HG03558 (cell line): ENCODE measurements at regions not wholly inside any gene's neighbourhood (a gene's known extent, or its start where the extent isn't known, plus 50 kb on each side); places are given as distances from the start of the nearest gene placed in this dataset.
A peak's percentile ranks its signal among the peaks of the same experiment; 100 is the strongest.
"Not testable (repeated sequence)": the region's sequence is repeated elsewhere in the genome, so short reads cannot be mapped to it uniquely, and the experiment has no call there.

ENCODE experiments used
- ATAC-seq: cut with Tn5 transposase; IDR thresholded peaks from one replicate; pipeline ENCODE4 v1.9.1; 2021; ENCODE audit warnings: moderate number of reproducible peaks; ENCODE audit not compliant: unreplicated experiment; ENCODE audit errors: extremely low read depth

GRCh38 chr9:106456581-106456980 lies 406.4 kb upstream of the ZNF462 start:
- ATAC-seq: no peak

GRCh38 chr9:106467113-106467864 lies 395.7 kb upstream of the ZNF462 start:
- ATAC-seq: no peak

- ATAC-seq: no peak
Measured at GRCh38 chr9:106467865-106468164, 395.2 kb upstream of the ZNF462 start.

DNA sequence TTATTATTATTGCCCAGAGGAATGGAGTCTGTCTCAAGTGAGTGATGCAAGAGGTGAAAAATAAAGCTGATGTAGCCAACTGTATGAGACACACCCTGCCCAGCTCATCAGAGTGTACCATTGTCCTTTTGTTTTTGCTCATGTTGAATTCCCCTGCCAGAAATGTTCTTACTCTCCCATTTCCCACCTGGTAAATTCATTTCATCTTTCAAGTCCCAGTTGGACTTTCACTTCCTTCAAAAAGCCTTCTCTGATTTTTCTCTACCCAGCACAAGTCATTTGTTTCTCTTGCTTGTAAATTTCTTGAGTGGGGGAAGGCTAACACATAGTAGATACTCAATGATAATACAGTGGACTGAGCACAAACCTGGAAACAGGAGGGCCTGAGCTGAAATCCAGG lies 394.5 kb upstream of the ZNF462 start:
- no peak for ATAC-seq

GRCh38 chr9:106478312-106478711 lies 384.7 kb upstream of the ZNF462 start:
- no peak for ATAC-seq

DNA sequence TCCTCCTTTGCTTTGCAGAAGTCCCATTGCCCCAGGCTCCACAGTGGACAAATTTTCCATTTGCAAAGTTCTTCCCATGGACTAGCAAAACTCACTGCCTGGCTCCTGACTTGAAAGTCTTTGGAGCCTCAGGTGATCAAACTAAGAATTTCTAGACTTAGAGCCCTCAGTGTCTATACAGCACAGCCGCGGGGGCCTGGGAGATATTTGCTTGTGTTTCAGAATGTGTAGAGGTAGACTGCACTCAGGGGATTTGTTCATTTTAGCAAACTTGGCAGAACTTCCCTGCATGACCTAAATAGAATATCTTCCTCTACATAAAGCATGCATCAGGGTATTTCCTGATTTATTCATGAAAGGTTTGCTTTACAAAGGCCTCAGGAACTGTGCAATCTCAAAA lies 384.2 kb upstream of the ZNF462 start:
- no peak for ATAC-seq

GRCh38 chr9:106479679-106480078 lies 383.3 kb upstream of the ZNF462 start:
- ATAC-seq: no peak

- no peak for ATAC-seq
Measured at GRCh38 chr9:106481013-106481609, 381.9 kb upstream of the ZNF462 start.

- no peak for ATAC-seq
Measured at GRCh38 chr9:106482733-106483132, 380.2 kb upstream of the ZNF462 start.

DNA sequence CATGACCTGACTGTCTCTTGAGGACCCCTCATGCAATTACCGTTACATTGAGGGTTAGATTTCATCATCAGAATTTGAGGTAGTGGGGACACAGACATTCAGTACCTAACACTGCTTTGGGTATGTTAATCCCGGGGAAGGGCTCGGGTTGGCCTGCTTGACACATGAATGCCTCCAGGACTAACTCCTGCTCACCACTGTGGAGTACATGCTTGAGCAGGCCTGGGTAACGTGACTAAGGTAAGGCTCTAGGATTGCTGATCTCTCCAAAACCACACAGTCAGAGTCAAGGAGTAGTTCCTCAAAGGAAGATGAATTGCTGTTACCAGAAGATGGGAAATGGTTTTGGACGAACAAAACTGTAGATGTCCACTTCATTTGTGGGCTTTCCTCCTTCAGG lies 376.3 kb upstream of the ZNF462 start:
- ATAC-seq: no peak

DNA sequence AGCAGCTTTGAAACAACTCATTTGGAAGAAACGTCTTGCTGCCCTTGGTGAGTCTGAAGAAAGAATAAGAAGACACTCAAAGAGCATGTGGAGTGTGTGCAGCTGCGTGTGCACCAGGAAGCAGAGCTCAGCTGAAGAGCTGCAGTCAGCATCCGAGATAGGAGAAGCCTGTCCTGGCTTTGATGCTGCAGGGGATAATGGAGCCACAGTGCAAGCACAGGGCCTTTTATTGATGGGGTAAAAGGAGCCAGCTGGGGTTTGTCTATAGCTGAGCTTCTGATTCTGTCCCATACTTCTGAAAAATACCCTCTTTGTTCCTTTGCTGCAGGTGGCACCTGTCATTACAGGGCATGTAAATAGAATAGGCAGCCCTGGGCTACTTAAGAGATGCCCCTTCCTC lies 375.7 kb upstream of the ZNF462 start:
- no peak for ATAC-seq

DNA sequence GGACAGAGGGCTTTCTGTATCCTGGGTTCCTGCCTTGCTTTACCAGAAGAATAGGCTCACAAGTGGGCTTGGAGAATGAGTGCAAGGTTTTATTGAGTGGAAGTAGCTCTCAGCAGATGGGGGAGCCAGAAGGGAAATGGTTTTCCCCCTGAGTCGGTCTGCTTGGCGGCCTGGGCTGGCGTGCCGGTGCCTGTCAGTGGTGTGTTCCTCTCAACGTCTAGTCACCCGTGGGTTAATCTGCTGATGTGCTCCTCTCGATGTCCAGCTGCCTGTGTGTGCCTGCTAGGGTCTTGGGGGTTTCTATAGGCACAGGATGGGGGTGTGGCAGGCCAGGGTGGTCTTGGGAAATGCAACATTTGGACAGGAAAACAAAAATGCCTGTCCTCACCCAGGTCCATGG lies 370.8 kb upstream of the ZNF462 start:
- not testable (repeated sequence) for ATAC-seq

DNA sequence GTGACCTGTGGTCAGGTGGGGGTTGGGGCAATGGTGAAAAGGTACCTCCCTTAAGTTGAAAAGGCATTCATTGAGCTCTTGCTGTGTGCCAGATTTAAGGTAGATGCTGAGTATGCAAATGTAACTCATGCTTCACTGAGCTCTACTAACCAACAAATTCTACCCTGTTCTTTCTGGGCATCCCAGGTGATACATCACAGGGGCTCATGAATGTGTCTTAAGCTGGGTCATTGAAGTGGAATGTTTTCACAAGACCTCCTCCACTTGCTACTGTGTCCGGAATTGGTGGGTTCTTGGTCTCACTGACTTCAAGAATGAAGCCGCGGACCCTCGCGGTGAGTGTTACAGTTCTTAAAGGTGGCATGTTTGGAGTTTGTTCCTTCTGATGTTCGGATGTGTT lies 362.8 kb upstream of the ZNF462 start:
- ATAC-seq: no peak

GRCh38 chr9:106501210-106501609 lies 361.8 kb upstream of the ZNF462 start:
- ATAC-seq: not testable (repeated sequence)

DNA sequence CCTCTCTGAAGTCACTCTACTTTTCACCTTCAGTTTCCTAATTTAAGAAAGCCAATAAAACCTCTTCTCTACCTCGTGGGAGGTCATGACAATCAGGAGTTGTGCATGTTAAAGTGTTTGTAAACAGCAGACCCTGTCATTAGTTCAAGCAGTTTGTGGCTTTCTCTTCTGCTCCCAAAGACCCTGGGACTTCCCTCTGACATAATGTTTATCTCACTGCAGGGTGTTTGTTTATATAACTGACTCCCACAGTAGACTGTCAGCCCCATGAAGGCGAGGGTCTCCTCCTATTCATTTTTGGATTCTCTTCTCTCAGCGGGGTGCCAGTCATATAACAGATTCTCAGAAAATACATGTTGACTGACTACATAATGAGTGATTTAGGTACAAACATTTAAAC lies 360.0 kb upstream of the ZNF462 start:
- no peak for ATAC-seq

GRCh38 chr9:106503759-106504158 lies 359.2 kb upstream of the ZNF462 start:
- ATAC-seq: peak; percentile 48

DNA sequence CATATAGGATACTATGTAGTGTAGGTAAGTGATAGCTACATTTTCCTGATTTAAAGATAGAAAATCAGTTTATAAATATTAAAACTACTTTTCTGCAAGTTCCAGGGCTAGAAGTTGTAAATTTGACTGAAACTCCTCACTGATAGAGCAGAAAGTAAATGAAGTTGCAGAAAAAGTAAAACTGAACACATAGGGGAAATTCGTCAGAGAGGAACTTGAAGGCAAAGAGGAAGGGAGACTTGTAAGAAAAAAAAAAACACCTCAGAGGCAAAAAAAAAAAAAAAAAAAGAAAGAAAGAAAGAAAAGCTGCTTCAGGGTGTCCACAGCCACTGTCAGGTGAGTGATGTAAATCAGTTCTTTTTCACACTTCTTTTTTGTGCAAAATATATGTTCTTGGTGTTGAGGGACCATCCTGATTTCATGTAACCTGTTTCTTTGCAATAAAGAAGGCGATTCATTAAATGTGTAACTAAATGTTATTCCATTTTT lies 336.2 kb upstream of the ZNF462 start:
- ATAC-seq: no peak

GRCh38 chr9:106528158-106528557 lies 334.8 kb upstream of the ZNF462 start:
- no peak for ATAC-seq

DNA sequence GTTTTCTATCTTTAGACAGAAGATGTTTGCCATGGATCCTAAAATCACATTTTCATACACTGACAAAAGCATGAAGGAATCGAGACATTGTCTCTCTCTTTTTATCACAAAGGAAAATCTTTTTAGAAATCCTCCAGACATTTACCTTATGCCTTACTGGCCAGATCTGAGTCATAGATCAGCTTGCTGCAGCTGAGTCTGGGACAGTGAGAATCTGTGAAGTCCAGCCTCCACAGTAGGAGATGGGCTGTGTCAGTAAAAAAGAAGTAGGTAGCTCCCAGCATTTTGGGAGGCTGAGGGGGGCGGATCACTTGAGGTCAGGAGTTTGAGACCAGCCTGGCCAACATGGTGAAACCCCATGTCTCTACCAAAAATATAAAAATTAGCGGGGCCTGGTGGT lies 333.4 kb upstream of the ZNF462 start:
- no peak for ATAC-seq

- ATAC-seq: no peak
Measured at GRCh38 chr9:106531491-106531890, 331.5 kb upstream of the ZNF462 start.

DNA sequence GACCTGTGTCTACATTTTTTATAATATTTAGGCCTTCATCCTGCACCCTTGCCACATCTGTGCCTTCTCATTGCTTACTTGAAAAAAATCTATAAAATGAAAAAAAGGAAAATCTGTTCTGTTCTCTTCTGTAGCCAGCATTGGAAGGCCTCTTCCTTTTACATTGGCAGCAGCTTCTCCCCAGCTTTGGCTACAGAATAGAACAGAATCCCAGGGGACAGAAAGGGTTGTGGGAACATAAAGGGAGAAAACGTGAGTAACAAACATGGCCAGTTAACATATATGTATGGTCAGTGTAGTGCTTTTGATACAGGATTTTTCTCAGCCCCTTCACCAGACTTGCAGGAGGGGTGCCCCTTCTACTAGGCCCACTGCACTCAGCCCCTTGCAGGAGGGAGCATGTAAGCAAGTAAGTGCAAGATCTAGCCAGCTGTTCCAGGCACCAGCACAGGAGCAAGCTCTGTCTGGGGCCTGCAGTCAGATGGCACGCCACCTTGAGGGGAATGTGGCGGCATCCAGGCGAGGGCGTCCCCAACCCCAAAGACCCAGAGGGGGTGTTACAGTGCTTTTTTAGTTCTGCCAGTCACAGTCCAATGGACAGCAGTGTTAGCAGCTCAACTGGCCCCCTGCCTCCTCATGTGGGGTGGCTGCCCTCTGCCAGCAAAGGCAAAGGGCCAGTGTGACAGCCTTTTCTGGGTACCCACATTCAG lies 330.5 kb upstream of the ZNF462 start:
- ATAC-seq: no peak

- no peak for ATAC-seq
Measured at GRCh38 chr9:106534800-106535199, 328.2 kb upstream of the ZNF462 start.
